ENCODE measurements at regions not wholly inside any gene's neighbourhood (a gene's known extent, or its start where the extent isn't known, plus 50 kb on each side); places are given as distances from the start of the nearest gene placed in this dataset.

- no peaks in the 10 kb centered on the region for H3K36me3 ChIP-seq (replicated peaks in 1 of 2)
- DNase-seq: peak in 1 of 7 donors; percentile 12
- intact Hi-C loops (cut with DNase I): no loop called here
- WGBS, 4 donors: 94 to 97% (median 96%) methylated on average over 5 to 16 of the region's 16 CpGs
- no peak overlapping the region for H3K27ac ChIP-seq
- no peak for TF ChIP-seq POLR2A (IDR thresholded peaks at IDR 0.05)
- TF ChIP-seq, protein P1, sequence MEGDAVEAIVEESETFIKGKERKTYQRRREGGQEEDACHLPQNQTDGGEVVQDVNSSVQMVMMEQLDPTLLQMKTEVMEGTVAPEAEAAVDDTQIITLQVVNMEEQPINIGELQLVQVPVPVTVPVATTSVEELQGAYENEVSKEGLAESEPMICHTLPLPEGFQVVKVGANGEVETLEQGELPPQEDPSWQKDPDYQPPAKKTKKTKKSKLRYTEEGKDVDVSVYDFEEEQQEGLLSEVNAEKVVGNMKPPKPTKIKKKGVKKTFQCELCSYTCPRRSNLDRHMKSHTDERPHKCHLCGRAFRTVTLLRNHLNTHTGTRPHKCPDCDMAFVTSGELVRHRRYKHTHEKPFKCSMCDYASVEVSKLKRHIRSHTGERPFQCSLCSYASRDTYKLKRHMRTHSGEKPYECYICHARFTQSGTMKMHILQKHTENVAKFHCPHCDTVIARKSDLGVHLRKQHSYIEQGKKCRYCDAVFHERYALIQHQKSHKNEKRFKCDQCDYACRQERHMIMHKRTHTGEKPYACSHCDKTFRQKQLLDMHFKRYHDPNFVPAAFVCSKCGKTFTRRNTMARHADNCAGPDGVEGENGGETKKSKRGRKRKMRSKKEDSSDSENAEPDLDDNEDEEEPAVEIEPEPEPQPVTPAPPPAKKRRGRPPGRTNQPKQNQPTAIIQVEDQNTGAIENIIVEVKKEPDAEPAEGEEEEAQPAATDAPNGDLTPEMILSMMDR (IDR thresholded peaks at IDR 0.05): no peak
- no peak overlapping the region for H3K4me3 ChIP-seq
- H3K27me3 ChIP-seq: no peaks in the 10 kb centered on the region
- H3K9me3 ChIP-seq (replicated peaks in 1 of 3): no peaks in the 10 kb centered on the region
- H3K4me1 ChIP-seq (replicated peaks in 1 of 2): no peaks in the 10 kb centered on the region
Observed at GRCh38 chr3:82940124-82940523, 1178.7 kb upstream of the GBE1 start.

DNA sequence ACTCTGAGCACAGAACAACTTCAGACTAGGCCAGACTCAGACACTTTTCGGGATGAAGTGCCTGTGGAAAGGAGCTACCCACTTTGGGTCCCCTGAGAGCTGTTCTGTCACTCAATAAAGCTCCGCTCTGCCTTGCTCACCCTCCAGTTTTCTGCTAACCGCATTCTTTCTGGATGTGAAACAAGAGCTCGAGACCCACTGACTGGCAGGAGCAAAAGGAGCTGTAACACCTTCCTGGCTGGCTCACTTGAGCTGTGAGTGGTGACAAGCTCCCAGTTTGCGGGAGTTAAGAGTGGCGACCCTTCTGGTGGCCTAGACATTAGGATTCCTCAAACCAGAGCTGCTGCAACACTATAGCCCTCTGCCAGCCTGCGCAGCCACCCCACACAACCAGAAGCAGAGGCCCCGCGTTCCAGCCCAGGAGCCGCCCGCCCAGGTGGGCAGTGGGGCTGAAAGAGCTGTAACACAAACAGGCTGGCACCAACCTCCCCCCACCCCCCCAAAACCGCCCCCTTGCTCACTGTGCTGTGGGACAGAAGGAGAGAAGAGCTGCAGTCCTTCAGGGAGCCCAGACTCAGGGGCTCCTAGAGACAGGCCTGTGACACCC, 1178.1 kb upstream of the GBE1 start:
- 85 to 91% (median 87%) methylated on average over 7 to 12 of the region's 12 CpGs for WGBS, 4 donors
- intact Hi-C loops (cut with DNase I): no loop called here
- Histone ChIP-seq H3K4me3 (no peak overlapping the region), H3K4me1 (replicated peaks in 1 of 2) (no peaks in the 10 kb centered on the region), H3K36me3 (replicated peaks in 1 of 2) (no peaks in the 10 kb centered on the region), H3K27me3 (no peaks in the 10 kb centered on the region), H3K9me3 (replicated peaks in 1 of 3) (no peaks in the 10 kb centered on the region), H3K27ac (no peak overlapping the region)
- TF ChIP-seq POLR2A (IDR thresholded peaks at IDR 0.05): no peak
- TF ChIP-seq, protein P1 (IDR thresholded peaks at IDR 0.05): no peak
- no peak for DNase-seq

DNA sequence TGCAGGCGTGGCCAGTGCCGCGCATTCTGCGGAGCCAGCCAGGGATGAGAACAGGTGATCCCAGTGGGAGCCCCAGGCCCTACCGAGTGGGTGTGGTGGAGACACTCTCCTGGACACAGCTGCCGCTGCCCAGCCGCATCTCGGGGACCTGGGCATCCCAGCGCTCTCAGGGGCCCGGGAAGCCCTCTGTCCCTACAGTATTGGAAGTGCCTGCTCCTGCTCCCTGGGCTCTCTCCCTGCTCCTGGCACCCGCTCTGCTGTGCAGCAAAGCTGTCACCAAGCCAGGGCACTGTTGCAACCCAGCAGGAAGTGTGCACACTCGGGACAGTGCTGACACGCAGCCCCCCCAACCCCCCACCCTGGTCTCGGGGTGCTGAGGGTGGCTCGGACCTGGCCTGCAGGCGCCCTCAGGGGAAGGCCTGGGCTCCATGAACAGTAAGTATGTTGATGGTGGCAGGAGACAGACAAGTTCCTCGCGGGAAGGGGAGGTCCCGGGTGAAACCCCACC, 1177.4 kb upstream of the GBE1 start:
- no peak for TF ChIP-seq POLR2A (IDR thresholded peaks at IDR 0.05)
- TF ChIP-seq, protein P1 (IDR thresholded peaks at IDR 0.05): no peak
- 90 to 92% (median 91%) methylated on average over 16 to 19 of the region's 19 CpGs; no CpG with 5 or more reads in 1 of the 4 donors for WGBS, 4 donors
- Histone ChIP-seq H3K4me3 (no peak overlapping the region), H3K9me3 (replicated peaks in 1 of 3) (no peaks in the 10 kb centered on the region), H3K27me3 (no peaks in the 10 kb centered on the region), H3K27ac (no peak overlapping the region), H3K4me1 (replicated peaks in 1 of 2) (no peaks in the 10 kb centered on the region), H3K36me3 (replicated peaks in 1 of 2) (no peaks in the 10 kb centered on the region)
- intact Hi-C loops (cut with DNase I): no loop called here
- peak in 1 of 7 donors; percentile 8 for DNase-seq

DNA sequence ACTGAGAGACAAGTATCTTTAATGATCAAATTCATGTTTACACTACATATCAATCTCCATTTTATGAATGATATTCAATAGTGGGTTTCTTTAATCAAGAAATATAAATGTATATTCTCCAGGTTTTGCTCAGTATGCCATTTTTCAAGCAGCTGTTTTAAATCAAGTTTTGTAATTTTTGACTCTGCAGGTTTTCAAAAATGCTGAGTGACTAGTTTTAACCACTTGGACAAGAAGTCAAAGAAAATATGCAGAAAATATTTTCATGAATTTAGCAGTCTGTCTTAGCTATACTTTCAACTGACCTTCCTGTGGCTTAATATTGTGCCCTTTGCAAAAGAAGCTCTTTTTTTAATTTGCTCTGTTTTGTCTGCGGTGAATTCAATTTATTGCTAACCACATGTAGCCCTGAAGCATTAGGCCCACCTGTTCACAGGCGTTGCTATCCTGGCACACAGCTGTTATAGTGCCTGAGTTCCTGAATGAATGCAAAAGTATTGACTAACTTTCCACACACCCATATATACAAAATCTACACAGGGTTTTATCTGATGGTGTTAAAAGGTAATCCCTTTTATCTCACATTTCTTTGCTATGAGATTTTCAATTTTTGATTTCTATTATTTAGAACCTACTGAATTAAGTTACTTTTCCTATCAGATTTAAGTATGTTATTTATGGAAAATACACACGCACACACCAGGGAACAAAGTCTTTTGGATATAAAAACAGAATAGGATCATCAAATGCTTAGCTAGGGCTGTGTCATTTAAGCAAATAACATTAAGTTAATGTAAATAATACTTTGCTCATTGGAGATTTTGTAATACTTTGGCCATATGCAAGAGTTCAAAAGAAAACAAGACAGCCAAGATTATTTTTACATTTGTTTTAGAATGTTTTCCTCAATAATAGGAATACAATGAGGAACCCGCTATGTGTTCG, 1166.1 kb upstream of the GBE1 start:
- intact Hi-C loops (cut with DNase I): no loop called here
- no peaks in the 10 kb centered on the region for H3K9me3 ChIP-seq (replicated peaks in 1 of 3)
- TF ChIP-seq, protein P1 (IDR thresholded peaks at IDR 0.05): no peak
- no peak for TF ChIP-seq POLR2A (IDR thresholded peaks at IDR 0.05)

More for the DNA sequence above, 1166.1 kb upstream of the GBE1 start:
- 72 to 85% (median 79%) methylated on average over 5 of the region's 5 CpGs for WGBS, 4 donors
- Histone ChIP-seq H3K4me1 (replicated peaks in 1 of 2) (no peaks in the 10 kb centered on the region), H3K36me3 (replicated peaks in 1 of 2) (no peaks in the 10 kb centered on the region), H3K4me3 (no peak overlapping the region), H3K27me3 (no peaks in the 10 kb centered on the region), H3K27ac (no peak overlapping the region)
- DNase-seq: no peak
